GM13976 (cell line): ENCODE measurements at regions not wholly inside any gene's neighbourhood (a gene's known extent, or its start where the extent isn't known, plus 50 kb on each side); places are given as distances from the start of the nearest gene placed in this dataset.
"Not testable (repeated sequence)": the region's sequence is repeated elsewhere in the genome, so short reads cannot be mapped to it uniquely, and the experiment has no call there.

Experiments used
- DNase-seq: peaks from one replicate; pipeline ENCODE4 v3.0.0; 2012; ENCODE audit warnings: low spot score
- in situ Hi-C: fragments of 300-500 bp; cut with MboI; formaldehyde crosslinking; loops from one replicate; pipeline ENCODE4 v1.12.0; 2022; ENCODE audit warnings: low sequenced_read_pairs, mixed read lengths, inconsistent platforms; ENCODE audit not compliant: unreplicated experiment
- TF ChIP-seq, protein P1 (sequence below): IDR thresholded peaks from 2 replicates; pipeline ENCODE4 v1.5.1; 2012; ENCODE audit warnings: borderline replicate concordance, mild to moderate bottlenecking; ENCODE audit not compliant: insufficient read depth; ENCODE audit errors: extremely low read depth, missing control alignments, control extremely low read depth

GRCh38 chr17:33922971-33923370, 332.1 kb upstream of the CCL2 start:
- in situ Hi-C loops = loop anchor here (10.0 kb wide), 1 partner anchor 232 kb away; no protein-coding TSS in a partner anchor
- TF ChIP-seq, protein P1, sequence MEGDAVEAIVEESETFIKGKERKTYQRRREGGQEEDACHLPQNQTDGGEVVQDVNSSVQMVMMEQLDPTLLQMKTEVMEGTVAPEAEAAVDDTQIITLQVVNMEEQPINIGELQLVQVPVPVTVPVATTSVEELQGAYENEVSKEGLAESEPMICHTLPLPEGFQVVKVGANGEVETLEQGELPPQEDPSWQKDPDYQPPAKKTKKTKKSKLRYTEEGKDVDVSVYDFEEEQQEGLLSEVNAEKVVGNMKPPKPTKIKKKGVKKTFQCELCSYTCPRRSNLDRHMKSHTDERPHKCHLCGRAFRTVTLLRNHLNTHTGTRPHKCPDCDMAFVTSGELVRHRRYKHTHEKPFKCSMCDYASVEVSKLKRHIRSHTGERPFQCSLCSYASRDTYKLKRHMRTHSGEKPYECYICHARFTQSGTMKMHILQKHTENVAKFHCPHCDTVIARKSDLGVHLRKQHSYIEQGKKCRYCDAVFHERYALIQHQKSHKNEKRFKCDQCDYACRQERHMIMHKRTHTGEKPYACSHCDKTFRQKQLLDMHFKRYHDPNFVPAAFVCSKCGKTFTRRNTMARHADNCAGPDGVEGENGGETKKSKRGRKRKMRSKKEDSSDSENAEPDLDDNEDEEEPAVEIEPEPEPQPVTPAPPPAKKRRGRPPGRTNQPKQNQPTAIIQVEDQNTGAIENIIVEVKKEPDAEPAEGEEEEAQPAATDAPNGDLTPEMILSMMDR = no peak
- no peak for DNase-seq

DNA sequence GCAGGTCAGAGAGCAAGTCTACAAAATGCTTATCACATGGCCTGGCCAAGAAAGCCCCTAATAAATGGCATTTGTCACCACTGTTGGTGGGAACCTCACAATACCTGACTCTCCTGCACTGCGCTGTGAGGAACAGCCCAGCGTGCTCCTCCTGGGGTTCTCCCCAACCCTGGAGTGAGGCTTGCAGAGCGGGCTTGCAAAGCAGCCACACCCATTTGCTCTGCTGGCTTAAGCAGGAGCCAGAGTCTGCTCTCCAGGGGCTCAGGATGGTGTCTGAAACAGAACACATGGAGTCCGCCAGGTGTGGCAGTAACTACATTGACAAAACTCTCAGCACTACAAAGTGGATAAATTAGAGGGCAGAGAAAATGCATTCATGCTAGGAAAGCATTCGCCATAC, 331.0 kb upstream of the CCL2 start:
- no peak for DNase-seq
- TF ChIP-seq, protein P1 = no peak
- in situ Hi-C loops = loop anchor here (10.0 kb wide), 1 partner anchor 231 kb away; no protein-coding TSS in a partner anchor

DNA sequence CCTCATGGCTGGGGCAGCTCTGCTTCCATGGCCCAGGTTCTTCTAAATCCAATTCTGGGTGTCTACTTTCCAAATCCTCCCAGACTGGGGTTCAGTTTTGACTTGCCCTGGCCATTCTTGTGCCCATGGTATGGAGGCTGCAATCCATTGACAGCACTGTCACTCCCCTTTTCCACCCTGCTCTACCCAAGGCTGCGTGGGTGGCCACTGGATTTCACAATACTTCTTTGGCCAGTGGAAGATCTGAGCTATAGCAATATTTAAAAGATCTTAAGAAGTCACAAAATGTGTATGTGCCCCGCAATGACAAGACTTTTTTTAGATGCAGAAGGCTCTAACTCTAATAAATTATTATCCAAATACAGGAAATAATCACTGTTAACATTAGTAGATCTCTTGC, 329.4 kb upstream of the CCL2 start:
- TF ChIP-seq, protein P1 = no peak
- in situ Hi-C loops = loop anchor here (10.0 kb wide), 1 partner anchor 229 kb away; no protein-coding TSS in a partner anchor
- DNase-seq = no peak

DNA sequence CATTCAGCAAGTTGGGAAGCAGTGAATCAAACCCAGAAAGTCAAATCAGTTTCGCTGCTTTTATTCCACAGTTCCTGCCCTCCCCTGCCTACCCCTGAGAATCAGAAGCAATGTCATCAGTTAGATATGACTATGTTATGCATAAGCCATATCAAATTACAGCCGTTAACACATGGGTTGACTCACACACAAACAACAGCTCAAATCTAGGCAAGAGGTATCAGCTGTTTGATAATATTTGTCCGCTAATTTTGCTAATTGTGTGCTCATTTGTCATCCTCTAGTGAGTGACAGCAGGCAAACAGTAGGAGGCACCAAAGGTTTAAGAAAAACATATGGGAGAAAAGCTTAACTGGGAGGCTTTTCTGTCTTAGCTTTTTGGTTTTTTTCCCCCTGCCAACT, 327.4 kb upstream of the CCL2 start:
- in situ Hi-C loops = loop anchor here (10.0 kb wide), 1 partner anchor 227 kb away; no protein-coding TSS in a partner anchor
- TF ChIP-seq, protein P1 = no peak

GRCh38 chr17:33929181-33929724, 325.8 kb upstream of the CCL2 start:
- TF ChIP-seq, protein P1 = no peak
- in situ Hi-C loops = loop anchor here (10.0 kb wide), 1 partner anchor 226 kb away; no protein-coding TSS in a partner anchor
- no peak for DNase-seq

More for the DNA sequence above, 327.4 kb upstream of the CCL2 start:
- DNase-seq = peak; percentile 41

DNA sequence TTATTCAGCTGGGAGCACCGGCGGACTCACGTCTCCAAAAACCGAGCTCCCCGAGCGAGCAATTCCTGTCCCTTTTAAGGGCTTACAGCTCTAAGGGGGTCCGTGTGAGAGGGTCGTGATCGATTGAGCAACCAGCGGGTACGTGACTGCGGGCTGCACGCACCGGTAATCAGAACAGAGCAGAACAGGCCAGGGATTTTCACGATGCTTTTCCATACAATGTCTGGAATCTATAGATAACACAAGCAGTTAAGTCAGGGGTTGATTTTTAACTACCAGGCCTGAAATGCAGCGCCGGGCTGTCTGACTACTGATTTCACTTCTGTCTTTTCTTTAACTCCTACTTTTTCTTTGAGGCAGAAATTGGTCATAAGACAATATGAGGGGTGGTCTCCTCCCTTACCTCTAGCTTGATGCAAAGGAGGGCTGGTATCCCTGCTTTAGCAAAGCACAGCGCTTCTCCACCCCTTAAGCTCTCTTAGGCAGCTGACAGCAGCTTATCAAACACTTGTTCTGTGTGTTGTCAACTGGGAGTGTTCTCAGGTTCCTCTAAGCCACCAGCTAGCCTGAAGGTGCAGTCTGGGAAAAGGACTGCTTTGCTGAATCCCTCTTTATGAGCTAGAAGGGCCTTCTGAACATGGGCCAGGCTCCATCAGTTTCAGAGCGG, 323.8 kb upstream of the CCL2 start:
- in situ Hi-C loops, DNase-seq: not testable (repeated sequence)

GRCh38 chr17:33932996-33933395, 322.1 kb upstream of the CCL2 start:
- TF ChIP-seq, protein P1 = no peak
- no peak for DNase-seq
- in situ Hi-C loops = no loop called here
